ENCODE measurements at regions not wholly inside any gene's neighbourhood (a gene's known extent, or its start where the extent isn't known, plus 50 kb on each side); places are given as distances from the start of the nearest gene placed in this dataset.

GRCh38 chr2:228348516-228349064 is 167.1 kb upstream of the SPHKAP start:
- no peaks in the 10 kb centered on the region for H3K9me2 ChIP-seq (replicated peaks; ENCODE audit: low read length)
- CTCF ChIA-PET, result no interaction called here

GRCh38 chr2:228344531-228344930 is 163.0 kb upstream of the SPHKAP start:
- Histone ChIP-seq H3K4me1 (ENCODE audit: insufficient read depth, low read length) (no peaks in the 10 kb centered on the region), H3K4me2 (ENCODE audit: low read length) (no peak overlapping the region), H3F3A (ENCODE audit: low read length, unreplicated experiment) (no peaks in the 10 kb centered on the region), H3K9ac (ENCODE audit: low read length) (no peak overlapping the region), H3K36me3 (ENCODE audit: low read depth, low read length) (no peaks in the 10 kb centered on the region), H2AFZ (ENCODE audit: low read length) (no peak overlapping the region), H3K27me3 (ENCODE audit: low read length) (peaks cover 26% of the 10 kb centered on the region), H3K79me2 (ENCODE audit: low read length) (no peaks in the 10 kb centered on the region), H3K27ac (ENCODE audit: low read length) (no peak overlapping the region), H3K9me2 (replicated peaks; ENCODE audit: low read length) (no peaks in the 10 kb centered on the region), H3K9me3 (ENCODE audit: low read length) (no peaks in the 10 kb centered on the region), H4K20me1 (ENCODE audit: low read length) (no peaks in the 10 kb centered on the region), H3K4me3 (ENCODE audit: low read length) (no peak overlapping the region)
- intact Hi-C loops (cut with micrococcal nuclease), result no loop called here
- ChIA-PET CTCF (no interaction called here), POLR2A (ENCODE audit: unreplicated experiment) (no interaction called here)
- DNase-seq (no peak), ATAC-seq (no peak)
- BruUV-seq (replicated peaks), result no TSS peak
- TF ChIP-seq CTCF (conservative IDR thresholded peaks at IDR 0.05; ENCODE audit: low read depth, low read length) (no peak), EZH2 (IDR thresholded peaks at IDR 0.05; ENCODE audit: low read length, unreplicated experiment) (no peak), EZH2phosphoT487 (IDR thresholded peaks at IDR 0.05; ENCODE audit: borderline replicate concordance, low read length) (no peak)

More at GRCh38 chr2:228348516-228349064, 167.1 kb upstream of the SPHKAP start:
- no TSS peak for BruUV-seq (replicated peaks)
- no peak overlapping the region for H3K27ac ChIP-seq (ENCODE audit: low read length)
- DNase-seq (no peak), ATAC-seq (no peak)
- H3K79me2 ChIP-seq (ENCODE audit: low read length), result no peaks in the 10 kb centered on the region
- intact Hi-C loops (cut with micrococcal nuclease), result no loop called here
- H3K9ac ChIP-seq (ENCODE audit: low read length), result no peak overlapping the region
- no peaks in the 10 kb centered on the region for H3K36me3 ChIP-seq (ENCODE audit: low read depth, low read length)
- H3F3A ChIP-seq (ENCODE audit: low read length, unreplicated experiment), result no peaks in the 10 kb centered on the region
- TF ChIP-seq CTCF (conservative IDR thresholded peaks at IDR 0.05; ENCODE audit: low read depth, low read length) (no peak), EZH2 (IDR thresholded peaks at IDR 0.05; ENCODE audit: low read length, unreplicated experiment) (no peak), EZH2phosphoT487 (IDR thresholded peaks at IDR 0.05; ENCODE audit: borderline replicate concordance, low read length) (no peak)
- no peak overlapping the region for H3K4me2 ChIP-seq (ENCODE audit: low read length)
- peaks cover 31% of the 10 kb centered on the region for H3K27me3 ChIP-seq (ENCODE audit: low read length)
- H2AFZ ChIP-seq (ENCODE audit: low read length), result no peak overlapping the region
- H3K4me3 ChIP-seq (ENCODE audit: low read length), result no peak overlapping the region
- H3K4me1 ChIP-seq (ENCODE audit: insufficient read depth, low read length), result no peaks in the 10 kb centered on the region
- H4K20me1 ChIP-seq (ENCODE audit: low read length), result no peaks in the 10 kb centered on the region
- POLR2A ChIA-PET (ENCODE audit: unreplicated experiment), result no interaction called here
- no peaks in the 10 kb centered on the region for H3K9me3 ChIP-seq (ENCODE audit: low read length)

- H4K20me1 ChIP-seq (ENCODE audit: low read length), result no peaks in the 10 kb centered on the region
- H3K79me2 ChIP-seq (ENCODE audit: low read length), result no peaks in the 10 kb centered on the region
- no peak overlapping the region for H3K9ac ChIP-seq (ENCODE audit: low read length)
- ChIA-PET CTCF (no interaction called here), POLR2A (ENCODE audit: unreplicated experiment) (no interaction called here)
- H3F3A ChIP-seq (ENCODE audit: low read length, unreplicated experiment), result no peaks in the 10 kb centered on the region
- H3K4me2 ChIP-seq (ENCODE audit: low read length), result no peak overlapping the region
- no peak for ATAC-seq
- H3K9me3 ChIP-seq (ENCODE audit: low read length), result no peaks in the 10 kb centered on the region
- no peak overlapping the region for H3K27ac ChIP-seq (ENCODE audit: low read length)
- TF ChIP-seq EZH2 (IDR thresholded peaks at IDR 0.05; ENCODE audit: low read length, unreplicated experiment), result no peak
- TF ChIP-seq CTCF (conservative IDR thresholded peaks at IDR 0.05; ENCODE audit: low read depth, low read length), result no peak
- TF ChIP-seq EZH2phosphoT487 (IDR thresholded peaks at IDR 0.05; ENCODE audit: borderline replicate concordance, low read length), result no peak
- intact Hi-C loops (cut with micrococcal nuclease), result no loop called here
- no TSS peak for BruUV-seq (replicated peaks)
- H3K36me3 ChIP-seq (ENCODE audit: low read depth, low read length), result no peaks in the 10 kb centered on the region
- H2AFZ ChIP-seq (ENCODE audit: low read length), result no peak overlapping the region
- no peak overlapping the region for H3K4me3 ChIP-seq (ENCODE audit: low read length)
- no peak for DNase-seq
- H3K27me3 ChIP-seq (ENCODE audit: low read length), result peaks cover 14% of the 10 kb centered on the region
- no peaks in the 10 kb centered on the region for H3K4me1 ChIP-seq (ENCODE audit: insufficient read depth, low read length)
- H3K9me2 ChIP-seq (replicated peaks; ENCODE audit: low read length), result no peaks in the 10 kb centered on the region
These were observed 158.0 kb upstream of the SPHKAP start for GRCh38 chr2:228339525-228339924.
